GM18870 (cell line): ENCODE measurements at regions not wholly inside any gene's neighbourhood (a gene's known extent, or its start where the extent isn't known, plus 50 kb on each side); places are given as distances from the start of the nearest gene placed in this dataset.
"Not testable (repeated sequence)": the region's sequence is repeated elsewhere in the genome, so short reads cannot be mapped to it uniquely, and the experiment has no call there.

Source experiments
- ATAC-seq: cut with Tn5 transposase; IDR thresholded peaks from one replicate; pipeline ENCODE4 v1.9.1; 2021; ENCODE audit warnings: moderate library complexity; ENCODE audit not compliant: unreplicated experiment

GRCh38 chr6:4677751-4678065, 98.5 kb upstream of the CDYL start:
- ATAC-seq: no peak

GRCh38 chr6:4677011-4677750, 99.0 kb upstream of the CDYL start:
- ATAC-seq: no peak

- no peak for ATAC-seq
These were observed 100.2 kb upstream of the CDYL start for GRCh38 chr6:4676016-4676415.

- no peak for ATAC-seq
These were observed 101.1 kb upstream of the CDYL start for GRCh38 chr6:4675121-4675520.

- ATAC-seq: no peak
These were observed 102.3 kb upstream of the CDYL start for GRCh38 chr6:4673861-4674260.

GRCh38 chr6:4672772-4673171, 103.4 kb upstream of the CDYL start:
- no peak for ATAC-seq

- ATAC-seq: no peak
These were observed 104.6 kb upstream of the CDYL start for GRCh38 chr6:4671587-4672115.

GRCh38 chr6:4670824-4671409, 105.3 kb upstream of the CDYL start:
- no peak for ATAC-seq

GRCh38 chr6:4670290-4670689, 105.9 kb upstream of the CDYL start:
- ATAC-seq: no peak

GRCh38 chr6:4668271-4669179, 107.7 kb upstream of the CDYL start:
- no peak for ATAC-seq

GRCh38 chr6:4667591-4667990, 108.6 kb upstream of the CDYL start:
- no peak for ATAC-seq

GRCh38 chr6:4666886-4667513, 109.2 kb upstream of the CDYL start:
- no peak for ATAC-seq

- ATAC-seq: no peak
These were observed 110.5 kb upstream of the CDYL start for GRCh38 chr6:4665489-4666417.

- no peak for ATAC-seq
These were observed 111.3 kb upstream of the CDYL start for GRCh38 chr6:4664911-4665310.

- no peak for ATAC-seq
These were observed 112.0 kb upstream of the CDYL start for GRCh38 chr6:4664117-4664626.

- ATAC-seq: no peak
These were observed 113.3 kb upstream of the CDYL start for GRCh38 chr6:4662886-4663285.

GRCh38 chr6:4661391-4661790, 114.8 kb upstream of the CDYL start:
- ATAC-seq: no peak

- no peak for ATAC-seq
These were observed 115.6 kb upstream of the CDYL start for GRCh38 chr6:4660377-4661321.

- ATAC-seq: not testable (repeated sequence)
These were observed 116.5 kb upstream of the CDYL start for GRCh38 chr6:4659719-4660118.
